ENCODE measurements at regions not wholly inside any gene's neighbourhood (a gene's known extent, or its start where the extent isn't known, plus 50 kb on each side); places are given as distances from the start of the nearest gene placed in this dataset.

DNA sequence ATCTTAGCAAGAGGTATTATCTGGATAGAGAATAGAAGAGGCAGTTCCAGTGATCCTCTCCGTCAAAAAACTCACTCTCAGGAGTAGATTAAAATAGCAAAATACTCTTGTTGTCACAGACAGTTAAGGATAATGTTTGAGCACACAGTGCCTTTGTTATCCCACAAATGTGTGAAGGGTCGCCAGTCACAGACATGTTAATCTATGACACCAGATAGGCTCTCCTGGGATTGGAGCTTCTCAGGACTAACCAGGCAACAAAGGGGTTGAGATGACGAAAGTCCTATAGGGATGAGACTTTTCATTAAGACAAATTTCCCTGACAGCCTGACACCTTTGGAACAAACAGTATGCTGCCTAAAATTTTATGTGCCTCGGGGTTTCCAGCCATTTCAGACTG, 1947.1 kb downstream of the OLFM4 start:
- FAIRE-seq (no peak), DNase-seq (ENCODE audit: low read depth in 1 of 2, low spot score in 2 of 2) (no peak)
- no peak overlapping the region for H4K5ac ChIP-seq (ENCODE audit: insufficient read length, low read depth, low read length)
- no peaks in the 10 kb centered on the region for H3K9me3 ChIP-seq (ENCODE audit: insufficient read depth in 2 of 2, low read depth in 1 of 2, low read length in 1 of 2)
- H3K27me3 ChIP-seq (replicated peaks in 1 of 4; ENCODE audit: control insufficient read depth in 3 of 4, extremely low read depth in 1 of 4, insufficient read depth in 3 of 4, low read length in 3 of 4) = no peaks in the 10 kb centered on the region
- H4K20me1 ChIP-seq (replicated peaks in 1 of 2; ENCODE audit: control insufficient read depth in 1 of 2, insufficient read depth in 2 of 2, low read length in 2 of 2) = no peaks in the 10 kb centered on the region
- H3K23me2 ChIP-seq (ENCODE audit: low read depth, low read length) = no peaks in the 10 kb centered on the region
- H3K4me2 ChIP-seq (ENCODE audit: insufficient read depth in 1 of 2, low read depth in 2 of 2, low read length in 2 of 2) = no peak overlapping the region
- no peak overlapping the region for H3K18ac ChIP-seq (ENCODE audit: extremely low read depth, low read length)
- no peak overlapping the region for H2BK120ac ChIP-seq (replicated peaks; ENCODE audit: low read depth, low read length)
- POLR2A ChIA-PET (ENCODE audit: partially characterized antibody) = no interaction called here
- no peak overlapping the region for H3K56ac ChIP-seq (replicated peaks; ENCODE audit: insufficient read length, low read depth, low read length)
- H3K79me1 ChIP-seq (ENCODE audit: low read depth, low read length) = no peaks in the 10 kb centered on the region
- H4K8ac ChIP-seq (ENCODE audit: extremely low read depth, insufficient read depth, low read length) = no peak overlapping the region
- no peak overlapping the region for H3K23ac ChIP-seq (ENCODE audit: insufficient read length)
- no peak overlapping the region; the same call in 1 of the 2 replicates for H2BK12ac ChIP-seq (ENCODE audit: low read depth, low read length)
- no peak overlapping the region for H3K9ac ChIP-seq (replicated peaks in 1 of 4; ENCODE audit: extremely low read depth in 1 of 4, low read depth in 3 of 4, low read length in 3 of 4)
- no peak overlapping the region for H2BK5ac ChIP-seq (ENCODE audit: low read depth, low read length)
- H3K14ac ChIP-seq (ENCODE audit: insufficient read length) = no peak overlapping the region
- no peak overlapping the region for H4K91ac ChIP-seq (replicated peaks; ENCODE audit: insufficient read length, low read length)
- no peaks in the 10 kb centered on the region for H3K36me3 ChIP-seq (ENCODE audit: control insufficient read depth in 2 of 4, insufficient read depth in 4 of 4, low read length in 3 of 4)
- H2BK15ac ChIP-seq (ENCODE audit: low read length) = no peak overlapping the region
- H2BK20ac ChIP-seq (ENCODE audit: low read length) = no peak overlapping the region
- no peak overlapping the region for H3K27ac ChIP-seq (ENCODE audit: low read depth, low read length)
- no peak overlapping the region for H2AK5ac ChIP-seq (ENCODE audit: low read depth, low read length)
- H3K4ac ChIP-seq (replicated peaks; ENCODE audit: insufficient read length, low read depth, low read length) = no peak overlapping the region
- no peak overlapping the region for H2AFZ ChIP-seq (ENCODE audit: low read length)
- H3K4me3 ChIP-seq (ENCODE audit: extremely low read depth in 1 of 4, insufficient read depth in 2 of 4, low read depth in 3 of 4, low read length in 4 of 4) = no peak overlapping the region
- CTCF ChIA-PET (ENCODE audit: partially characterized antibody) = interaction anchor here (0.6 kb wide), 1 partner anchor 51 kb away, joined by 3 read pairs; no protein-coding TSS in a partner anchor
- 89% methylated on average over 4 of the region's 4 CpGs; no CpG with 5 or more reads in 1 of the 2 experiments for WGBS, 2 experiments (ENCODE audit: extremely low coverage in 1 of 2, insufficient coverage in 1 of 2, insufficient read length in 1 of 2, insufficient replicate concordance in 2 of 2, low coverage in 1 of 2, low lambda C conversion rate in 2 of 2, missing lambda C conversion rate in 1 of 2)
- 0 out of 7 replicates have a peak, but pooled peaks cover 0 to 2% (median 0%) of the 10 kb centered on the region in 4 experiments for H3K4me1 ChIP-seq (replicated peaks in 1 of 4; ENCODE audit: control insufficient read depth in 3 of 4, insufficient read depth in 4 of 4, low read length in 3 of 4)
- no peaks in the 10 kb centered on the region for H3K79me2 ChIP-seq (ENCODE audit: control insufficient read depth in 1 of 2, insufficient read depth in 2 of 2, low read length in 2 of 2)
- TF ChIP-seq ASH2L (IDR thresholded peaks at IDR 0.05; ENCODE audit: low read length) (no peak), FOSL1 (IDR thresholded peaks at IDR 0.05; ENCODE audit: insufficient read depth, low read depth, low read length) (no peak), HDAC2 (IDR thresholded peaks at IDR 0.05; ENCODE audit: borderline replicate concordance in 1 of 2, low read depth in 2 of 2, low read length in 2 of 2) (no peak), GABPA (IDR thresholded peaks at IDR 0.05; ENCODE audit: borderline replicate concordance, insufficient read depth, low read length) (no peak), KDM5A (IDR thresholded peaks at IDR 0.05; ENCODE audit: low read length) (no peak), PHF8 (conservative IDR thresholded peaks at IDR 0.05; ENCODE audit: low read depth, low read length) (no peak), KDM4A (IDR thresholded peaks at IDR 0.05; ENCODE audit: low read depth, low read length, severe bottlenecking) (no peak), POLR2A (IDR thresholded peaks at IDR 0.05; ENCODE audit: control extremely low read depth in 1 of 2, low read depth in 2 of 2, low read length in 2 of 2) (no peak), KDM1A (IDR thresholded peaks at IDR 0.05; ENCODE audit: borderline replicate concordance, low read length) (no peak), EZH2 (IDR thresholded peaks at IDR 0.05; ENCODE audit: low read depth, low read length, severe bottlenecking) (no peak), CEBPB (IDR thresholded peaks at IDR 0.05; ENCODE audit: low read depth, low read length) (no peak), TEAD4 (IDR thresholded peaks at IDR 0.05; ENCODE audit: low read depth, low read length) (no peak)
- TF ChIP-seq, protein P1, sequence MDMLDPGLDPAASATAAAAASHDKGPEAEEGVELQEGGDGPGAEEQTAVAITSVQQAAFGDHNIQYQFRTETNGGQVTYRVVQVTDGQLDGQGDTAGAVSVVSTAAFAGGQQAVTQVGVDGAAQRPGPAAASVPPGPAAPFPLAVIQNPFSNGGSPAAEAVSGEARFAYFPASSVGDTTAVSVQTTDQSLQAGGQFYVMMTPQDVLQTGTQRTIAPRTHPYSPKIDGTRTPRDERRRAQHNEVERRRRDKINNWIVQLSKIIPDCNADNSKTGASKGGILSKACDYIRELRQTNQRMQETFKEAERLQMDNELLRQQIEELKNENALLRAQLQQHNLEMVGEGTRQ (IDR thresholded peaks at IDR 0.05; ENCODE audit: low read length) = no peak
- TF ChIP-seq, protein P2, sequence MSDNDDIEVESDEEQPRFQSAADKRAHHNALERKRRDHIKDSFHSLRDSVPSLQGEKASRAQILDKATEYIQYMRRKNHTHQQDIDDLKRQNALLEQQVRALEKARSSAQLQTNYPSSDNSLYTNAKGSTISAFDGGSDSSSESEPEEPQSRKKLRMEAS (IDR thresholded peaks at IDR 0.05) = no peak

All from H1 (cell line).